Umbilical cord (tissue), 1 donor: ENCODE measurements at regions not wholly inside any gene's neighbourhood (a gene's known extent, or its start where the extent isn't known, plus 50 kb on each side); places are given as distances from the start of the nearest gene placed in this dataset.
A peak's percentile ranks its signal among the peaks of the same experiment; 100 is the strongest.
"Not testable (repeated sequence)": the region's sequence is repeated elsewhere in the genome, so short reads cannot be mapped to it uniquely, and the experiment has no call there.

Source experiments
- DNase-seq: peaks from one replicate; pipeline ENCODE4 v3.0.0-alpha.2; 2015; ENCODE audit warnings: low spot score

DNA sequence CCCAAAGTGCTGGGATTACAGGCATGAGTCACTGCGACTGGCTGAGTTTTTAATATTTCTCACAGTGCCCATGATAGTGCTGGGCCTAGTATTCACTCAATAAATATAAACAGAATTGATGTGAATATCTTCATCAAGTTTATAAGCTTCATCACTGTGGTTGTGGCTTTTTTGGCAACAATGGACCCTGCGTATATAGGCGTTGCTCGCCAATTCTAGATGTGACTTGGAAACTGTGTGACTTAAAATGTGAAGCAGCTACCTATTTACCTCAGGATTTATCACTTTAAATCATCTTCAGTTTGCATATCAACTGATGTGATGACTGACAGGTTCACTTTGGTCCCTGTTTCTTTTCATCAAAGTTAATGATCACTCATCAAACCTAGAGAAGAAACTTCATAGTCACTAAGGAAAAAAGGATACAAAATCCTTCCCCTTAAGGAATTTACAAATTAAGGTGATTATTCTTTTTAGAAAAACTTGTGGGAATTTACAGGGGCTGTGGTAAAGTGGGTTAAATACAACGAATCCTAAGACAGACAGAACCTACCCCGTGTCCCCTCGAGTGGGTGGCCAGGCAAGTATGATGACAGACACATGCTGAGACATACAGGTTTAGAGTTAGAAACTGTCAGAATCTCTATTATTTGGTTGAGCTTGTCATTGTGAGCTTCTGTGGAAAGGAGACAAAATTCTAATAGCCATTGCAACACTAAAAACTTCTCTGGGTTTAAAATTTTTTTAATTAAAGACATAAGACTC is 101.3 kb downstream of the AKAP11 start:
- no peak for DNase-seq

GRCh38 chr13:42375663-42376062 is 103.7 kb downstream of the AKAP11 start:
- DNase-seq: no peak

- DNase-seq: peak; percentile 36
These were observed 105.9 kb downstream of the AKAP11 start for GRCh38 chr13:42377640-42378382.

DNA sequence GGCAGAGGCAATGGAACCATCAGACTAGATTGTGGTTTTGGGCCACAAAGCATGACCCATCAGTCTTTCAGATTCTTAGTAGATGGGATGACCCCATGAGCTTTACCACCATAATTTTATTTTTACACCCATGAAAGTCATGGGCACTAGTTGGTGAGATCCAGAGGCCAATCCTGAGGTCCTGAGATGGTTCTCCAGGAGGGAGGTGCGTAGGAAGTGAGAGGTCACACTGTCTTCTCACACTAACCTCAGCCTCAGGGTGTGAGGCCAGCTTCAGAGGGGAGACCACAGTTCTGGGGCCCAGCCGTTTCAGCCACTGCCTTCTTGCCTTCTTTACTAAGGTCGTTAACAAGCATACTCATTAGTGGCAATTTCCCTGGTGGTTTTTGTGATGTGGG is 106.4 kb downstream of the AKAP11 start:
- DNase-seq: no peak

- no peak for DNase-seq
These were observed 107.3 kb downstream of the AKAP11 start for GRCh38 chr13:42379241-42379640.

DNA sequence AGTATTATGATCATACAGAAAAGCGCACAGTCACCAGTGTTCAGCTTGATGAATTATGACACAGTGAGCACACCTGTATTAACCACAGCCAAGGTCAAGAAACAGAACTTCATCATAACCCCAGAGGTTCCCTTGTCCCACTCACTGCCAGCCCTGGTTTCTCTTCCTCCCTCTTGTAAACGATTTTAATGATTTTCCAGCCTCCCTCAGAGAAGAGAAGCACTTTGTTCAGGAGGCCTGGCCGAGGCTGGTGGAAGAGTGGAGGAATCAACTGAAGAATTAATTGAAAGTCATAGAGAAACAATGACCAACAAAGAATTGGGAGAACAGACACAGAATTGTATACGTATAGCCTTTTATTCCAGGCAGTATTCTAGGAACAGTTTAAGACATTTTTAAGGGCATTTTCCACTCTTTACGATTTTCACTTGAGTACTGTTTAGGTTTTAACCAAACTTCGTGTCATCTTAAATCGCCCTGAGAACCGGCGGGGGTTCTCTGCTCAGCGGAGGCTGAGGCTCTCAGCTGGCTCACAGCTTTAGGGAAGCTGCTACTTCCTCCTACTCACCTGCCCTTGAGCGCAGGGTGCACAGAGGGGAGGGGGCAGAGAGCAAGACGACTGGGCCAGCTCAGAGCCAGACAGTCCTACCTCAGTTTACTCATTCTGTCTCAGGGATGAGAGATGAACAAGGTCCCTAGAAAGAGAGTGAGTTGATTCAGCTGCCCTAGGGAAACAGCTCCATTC is 108.6 kb downstream of the AKAP11 start:
- no peak for DNase-seq

DNA sequence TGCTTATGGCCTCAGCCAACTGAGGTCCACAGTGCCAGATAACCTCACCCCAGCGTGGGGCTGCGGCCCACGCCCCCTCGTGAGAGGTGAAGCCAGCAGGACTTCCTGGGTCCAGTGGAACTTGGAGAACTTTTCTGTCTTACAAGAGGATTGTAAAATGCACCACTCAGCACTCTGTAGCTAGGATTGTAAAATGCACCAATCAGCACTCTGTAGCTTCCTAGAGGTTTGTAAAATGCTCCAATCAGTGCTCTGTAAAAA is 109.1 kb downstream of the AKAP11 start:
- DNase-seq: no peak

GRCh38 chr13:42381426-42381825 is 109.5 kb downstream of the AKAP11 start:
- not testable (repeated sequence) for DNase-seq

DNA sequence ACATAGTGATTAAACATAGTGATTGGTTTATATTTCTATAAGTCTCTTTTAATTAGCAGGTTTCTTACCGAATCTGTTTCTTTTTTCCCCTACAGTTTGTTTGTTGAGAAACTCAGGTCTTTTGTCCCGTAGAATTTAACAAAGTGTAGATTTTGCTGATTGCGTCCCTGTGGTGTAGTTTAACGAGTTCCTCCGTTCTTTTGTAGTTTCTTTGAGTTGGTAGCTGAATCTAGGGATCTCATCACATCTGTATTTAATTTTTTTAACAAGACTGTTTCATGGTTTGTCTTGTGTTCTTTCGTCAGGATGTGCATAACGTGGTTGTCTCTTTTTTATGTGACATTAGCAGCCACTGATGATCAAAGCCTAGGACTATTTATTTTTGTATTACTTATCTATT is 111.1 kb downstream of the AKAP11 start:
- no peak for DNase-seq

DNA sequence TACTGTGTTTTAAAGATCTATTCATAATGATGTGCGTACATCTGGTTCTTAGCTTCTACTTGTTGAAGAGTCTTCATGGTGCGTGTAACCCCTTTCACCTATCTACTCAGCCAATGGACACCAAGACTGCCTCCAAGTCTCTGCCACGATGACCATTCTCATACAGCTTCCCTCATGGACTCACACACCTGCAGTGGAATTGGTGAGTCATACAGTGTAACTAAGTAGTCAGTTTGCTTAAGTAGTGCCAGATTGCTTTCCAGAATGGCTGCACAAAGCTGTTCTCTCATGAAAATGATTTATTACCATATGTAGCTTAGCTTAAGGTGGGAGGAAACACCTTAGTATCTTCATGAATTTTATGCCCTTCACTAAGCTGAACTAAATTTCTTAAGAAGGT is 112.3 kb downstream of the AKAP11 start:
- DNase-seq: no peak

DNA sequence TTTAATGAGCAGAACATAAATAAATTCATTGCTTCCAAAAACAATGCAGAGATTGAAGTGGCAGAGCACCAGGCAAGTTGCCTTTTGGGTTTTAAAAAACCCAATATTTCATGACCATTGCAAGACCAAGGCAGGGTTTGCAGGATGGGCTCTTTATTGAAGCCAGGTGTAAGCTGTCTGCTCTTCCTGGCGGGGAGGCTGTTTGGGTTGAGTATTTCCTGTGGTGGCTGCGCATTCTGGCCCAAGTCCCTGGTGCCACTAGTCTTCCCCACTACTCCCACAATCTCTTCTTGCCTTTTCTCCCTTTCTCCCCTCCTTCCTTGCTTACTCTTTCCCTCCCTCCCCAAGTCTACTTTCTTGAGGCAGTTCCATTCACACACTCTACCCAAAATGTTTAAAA is 116.4 kb downstream of the AKAP11 start:
- no peak for DNase-seq

- no peak for DNase-seq
These were observed 117.1 kb downstream of the AKAP11 start for GRCh38 chr13:42389041-42389440.

- DNase-seq: no peak
These were observed 120.2 kb downstream of the AKAP11 start for GRCh38 chr13:42392180-42392579.

GRCh38 chr13:42392716-42393572 is 121.0 kb downstream of the AKAP11 start:
- DNase-seq: no peak

DNA sequence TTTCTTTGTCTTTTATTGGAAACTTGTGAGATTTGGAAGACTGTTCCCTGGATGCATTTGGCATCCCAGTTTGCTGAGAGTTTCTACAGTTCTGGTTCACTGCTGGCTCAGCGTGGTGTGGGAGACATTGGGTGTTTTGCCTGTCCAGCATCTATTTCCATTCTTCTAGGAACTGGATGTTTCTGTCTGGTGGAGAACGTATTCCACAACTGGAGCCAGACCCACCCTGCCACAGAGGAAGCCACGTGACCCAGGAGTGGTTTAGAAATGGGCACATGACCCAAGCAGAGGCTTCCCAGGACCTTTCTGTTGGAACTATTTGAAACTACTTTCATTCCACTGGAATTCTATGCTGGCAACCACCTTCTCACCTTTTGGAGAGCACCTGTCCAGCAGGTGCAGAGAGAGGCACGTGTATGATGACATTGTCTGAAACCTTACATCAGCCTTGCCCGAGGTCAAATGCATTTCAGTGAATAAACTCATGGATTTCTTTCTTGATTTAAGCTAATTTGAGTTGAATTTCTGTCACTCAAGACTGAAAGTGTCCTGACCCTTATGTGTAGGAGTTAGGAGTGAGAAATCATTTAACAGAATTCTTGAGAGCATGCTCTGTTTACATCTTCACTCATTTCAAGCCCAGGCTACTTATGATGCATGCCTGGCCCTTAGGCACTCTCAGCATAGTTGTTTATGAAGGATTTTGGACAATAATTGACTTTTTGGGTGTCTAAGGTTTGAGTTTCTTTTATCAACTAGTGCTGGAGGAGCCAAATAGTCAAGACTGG is 121.8 kb downstream of the AKAP11 start:
- DNase-seq: no peak

DNA sequence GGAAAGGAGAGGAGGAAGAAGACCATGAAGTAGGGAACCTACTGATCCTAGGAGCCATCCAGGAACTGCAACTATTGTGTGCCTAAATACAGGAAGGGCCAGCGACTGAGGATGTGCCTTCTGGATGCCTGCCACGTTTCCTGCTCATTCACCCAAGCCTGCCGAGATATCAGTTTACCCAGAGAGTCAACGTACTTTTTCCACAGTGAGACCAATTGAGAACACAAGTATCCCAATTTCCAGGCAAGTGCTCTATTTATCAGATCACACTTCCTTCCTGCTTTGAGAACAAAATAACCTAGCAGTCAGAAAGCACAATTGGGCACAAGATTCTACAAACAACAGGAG is 122.4 kb downstream of the AKAP11 start:
- DNase-seq: no peak

DNA sequence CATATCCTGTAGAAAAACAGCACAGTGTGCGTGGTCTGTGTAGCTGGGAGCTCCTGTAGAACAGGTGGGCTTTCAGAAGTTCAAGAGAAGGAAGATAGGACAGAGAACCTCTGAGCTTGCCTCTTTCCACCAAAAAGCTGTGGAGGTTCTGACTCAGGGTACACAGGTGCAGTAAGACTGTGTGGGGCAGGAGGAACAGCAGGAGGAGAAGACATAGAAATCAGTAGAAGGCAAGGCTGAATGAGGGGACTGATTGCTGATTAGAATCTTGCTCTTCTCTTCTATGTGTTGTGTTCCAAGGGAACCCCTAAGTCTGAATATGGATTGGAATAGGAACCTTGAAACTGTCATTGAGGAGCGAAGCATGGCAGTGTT is 122.7 kb downstream of the AKAP11 start:
- DNase-seq: no peak

GRCh38 chr13:42395086-42395821 is 123.3 kb downstream of the AKAP11 start:
- no peak for DNase-seq

DNA sequence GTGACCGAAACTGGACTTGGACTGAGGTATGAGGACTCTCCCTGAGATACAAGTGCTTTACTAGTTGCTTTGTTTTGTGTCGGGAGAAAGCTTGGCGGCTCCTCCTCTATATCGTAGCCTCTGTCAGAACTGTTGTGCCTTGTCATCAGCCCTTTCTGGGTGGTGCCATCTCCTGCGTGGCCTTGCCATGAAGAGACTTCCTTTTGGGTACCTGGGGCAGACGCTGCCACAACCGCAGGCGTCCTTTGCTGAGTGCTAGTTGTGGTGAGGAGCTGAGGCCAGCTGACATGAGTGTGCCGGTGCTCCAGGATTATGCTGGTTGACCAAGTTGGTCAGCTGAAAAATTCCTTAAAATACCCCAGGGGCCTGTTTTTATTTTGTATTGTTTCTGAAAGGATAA is 124.5 kb downstream of the AKAP11 start:
- DNase-seq: no peak

DNA sequence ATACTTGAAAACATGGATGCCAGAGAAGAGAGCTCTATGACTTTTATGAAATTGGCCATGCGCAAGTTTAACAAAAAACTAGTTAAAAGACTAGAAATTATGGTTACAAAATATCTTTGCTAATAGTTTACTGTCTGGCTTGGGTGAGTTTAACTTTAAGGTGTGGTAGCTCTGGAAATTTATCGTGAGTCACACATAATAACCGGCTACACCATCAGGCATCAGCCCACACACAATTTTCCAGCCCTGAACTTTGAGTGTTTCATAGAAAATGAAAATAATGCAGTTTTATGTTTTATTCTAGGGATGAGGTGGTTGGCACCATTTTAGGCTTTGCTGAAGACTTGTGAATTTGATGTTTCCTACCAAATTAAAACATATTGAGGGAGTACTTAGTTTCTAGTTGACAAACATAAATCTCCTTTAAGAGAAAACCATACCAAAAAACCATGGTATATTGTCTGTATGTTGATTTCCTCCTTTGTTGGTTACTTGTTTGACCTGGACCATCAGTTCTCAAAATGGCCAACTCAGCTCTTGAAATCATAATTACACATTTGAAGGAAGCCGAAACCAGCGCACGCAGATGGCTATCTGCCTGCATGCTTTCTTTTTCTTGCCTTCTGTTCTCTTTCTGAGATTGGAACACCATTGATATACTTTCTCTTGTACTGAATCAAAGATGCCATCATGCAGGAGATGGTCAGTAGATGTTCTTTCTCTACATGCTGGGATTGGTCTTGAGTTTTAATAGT is 125.1 kb downstream of the AKAP11 start:
- no peak for DNase-seq
